H1 (cell line): ENCODE measurements at regions not wholly inside any gene's neighbourhood (a gene's known extent, or its start where the extent isn't known, plus 50 kb on each side); places are given as distances from the start of the nearest gene placed in this dataset.

ENCODE experiments used
- CTCF ChIA-PET: fragments of 300-600 bp; sonication (Branson Sonifier 250); formaldehyde crosslinking; loops from one replicate; lab custom pipeline; 2021; ENCODE audit not compliant: partially characterized antibody; lab: Charles Lee
- POLR2A ChIA-PET: fragments of 300-600 bp; sonication (Branson Sonifier 250); formaldehyde crosslinking; loops from one replicate; lab custom pipeline; 2021; ENCODE audit warnings: inconsistent platforms; ENCODE audit not compliant: partially characterized antibody; lab: Charles Lee
- DNase-seq, 2 experiments: peaks; one replicate each; pipeline versions ENCODE4 v3.0.0 to v3.0.0-alpha.2; 2010 to 2022; ENCODE audit warnings: low spot score in 2 of 2, low read depth in 1 of 2, mixed read lengths in 1 of 2
- FAIRE-seq: peaks from 2 replicates; lab custom pipeline; 2011; peaks lifted over from hg19 to GRCh38; lab: Jason Lieb, UNC
- H2AFZ ChIP-seq: 2 replicates; pipeline ENCODE4 v1.8.1; 2012; ENCODE audit warnings: low read length, inconsistent platforms
- H2AK5ac ChIP-seq: 2 replicates; pipeline ENCODE4 v1.6.1; 2013; ENCODE audit warnings: low read depth, low read length
- H2BK120ac ChIP-seq: replicated peaks from 2 replicates; pipeline ENCODE3; 2013; ENCODE audit warnings: low read depth, low read length, inconsistent platforms
- H2BK12ac ChIP-seq: 2 replicates; pipeline ENCODE4 v1.6.1; 2013; ENCODE audit warnings: low read depth, low read length
- H2BK15ac ChIP-seq: 2 replicates; pipeline ENCODE4 v1.6.1; 2013; ENCODE audit warnings: low read length
- H2BK20ac ChIP-seq: 2 replicates; pipeline ENCODE4 v1.6.1; 2013; ENCODE audit warnings: low read length
- H2BK5ac ChIP-seq: 2 replicates; pipeline ENCODE4 v1.6.1; 2013; ENCODE audit warnings: low read depth, low read length
- H3K14ac ChIP-seq: 2 replicates; pipeline ENCODE4 v1.6.1; 2013; ENCODE audit warnings: inconsistent platforms; ENCODE audit not compliant: insufficient read length
- H3K18ac ChIP-seq: 2 replicates; pipeline ENCODE4 v1.6.1; 2013; ENCODE audit warnings: low read length; ENCODE audit errors: extremely low read depth
- H3K23ac ChIP-seq: 2 replicates; pipeline ENCODE4 v1.6.1; 2013; ENCODE audit warnings: inconsistent platforms; ENCODE audit not compliant: insufficient read length
- H3K23me2 ChIP-seq: 2 replicates; pipeline ENCODE4 v1.6.1; 2013; ENCODE audit warnings: low read depth, low read length
- H3K27ac ChIP-seq: 2 replicates; pipeline ENCODE4 v1.6.1; 2011; ENCODE audit warnings: low read depth, low read length, inconsistent platforms
- H3K27me3 ChIP-seq, 4 experiments: replicated peaks in 1 of 4; 1 replicate in 1 of 4; 2 replicates in 3 of 4; pipeline versions ENCODE4 v1.6.1 to v1.8.1; 2011 to 2013; ENCODE audit warnings: low read length in 3 of 4, mild to moderate bottlenecking in 3 of 4, inconsistent platforms in 2 of 4, mixed read lengths in 2 of 4, moderate library complexity in 1 of 4; ENCODE audit not compliant: control insufficient read depth in 3 of 4, insufficient read depth in 3 of 4; ENCODE audit errors: extremely low read depth in 1 of 4
- H3K36me3 ChIP-seq, 4 experiments: 2 replicates each; pipeline versions ENCODE4 v1.6.1 to v1.8.1; 2011 to 2013; ENCODE audit warnings: mild to moderate bottlenecking in 4 of 4, low read length in 3 of 4, moderate library complexity in 2 of 4, control low read depth in 1 of 4, inconsistent platforms in 1 of 4; ENCODE audit not compliant: insufficient read depth in 4 of 4, control insufficient read depth in 2 of 4
- H3K4ac ChIP-seq: replicated peaks from 2 replicates; pipeline ENCODE3; 2013; ENCODE audit warnings: low read length, low read depth, mixed read lengths, inconsistent platforms; ENCODE audit not compliant: insufficient read length
- H3K4me1 ChIP-seq, 4 experiments: replicated peaks in 1 of 4; 1 replicate in 1 of 4; 2 replicates in 3 of 4; pipeline versions ENCODE4 v1.6.1 to v1.8.1; 2011 to 2013; ENCODE audit warnings: low read length in 3 of 4, inconsistent platforms in 2 of 4, mixed read lengths in 1 of 4; ENCODE audit not compliant: insufficient read depth in 4 of 4, control insufficient read depth in 3 of 4
- H3K4me2 ChIP-seq, 2 experiments: 2 replicates each; pipeline versions ENCODE4 v1.6.1 to v1.8.1; 2011 to 2013; ENCODE audit warnings: low read depth in 2 of 2, low read length in 2 of 2, control low read depth in 1 of 2, inconsistent platforms in 1 of 2, mild to moderate bottlenecking in 1 of 2; ENCODE audit not compliant: insufficient read depth in 1 of 2
- H3K4me3 ChIP-seq, 4 experiments: fragments of 200-600, 300-600 bp in 1 of 4; sonication (generic), shearing (Covaris generic), sonication (Bioruptor Twin) in 1 of 4; 2 replicates each; pipeline versions ENCODE4 v1.5.1 to v1.8.1; 2011 to 2016; ENCODE audit warnings: low read length in 4 of 4, low read depth in 3 of 4, control low read depth in 2 of 4, inconsistent platforms in 2 of 4, mild to moderate bottlenecking in 2 of 4, mixed read lengths in 1 of 4, moderate library complexity in 1 of 4; ENCODE audit not compliant: insufficient read depth in 2 of 4; ENCODE audit errors: extremely low read depth in 1 of 4
- H3K56ac ChIP-seq: replicated peaks from 2 replicates; pipeline ENCODE3; 2013; ENCODE audit warnings: low read depth, mild to moderate bottlenecking, mixed read lengths, low read length, inconsistent platforms; ENCODE audit not compliant: insufficient read length
- H3K79me1 ChIP-seq: 2 replicates; pipeline ENCODE4 v1.6.1; 2013; ENCODE audit warnings: low read depth, low read length, control low read depth
- H3K79me2 ChIP-seq, 2 experiments: 2 replicates each; pipeline versions ENCODE4 v1.6.1 to v1.8.1; 2012 to 2013; ENCODE audit warnings: low read length in 2 of 2, mild to moderate bottlenecking in 2 of 2, inconsistent platforms in 1 of 2; ENCODE audit not compliant: insufficient read depth in 2 of 2, control insufficient read depth in 1 of 2
- H3K9ac ChIP-seq, 4 experiments: replicated peaks in 1 of 4; 1 replicate in 1 of 4; 2 replicates in 3 of 4; pipeline versions ENCODE4 v1.6.1 to v1.8.1; 2011 to 2013; ENCODE audit warnings: low read depth in 3 of 4, low read length in 3 of 4, control low read depth in 2 of 4, mild to moderate bottlenecking in 2 of 4, moderate library complexity in 2 of 4, inconsistent platforms in 1 of 4; ENCODE audit errors: extremely low read depth in 1 of 4
- H3K9me3 ChIP-seq, 2 experiments: 2 replicates each; pipeline versions ENCODE4 v1.6.1 to v1.8.1; 2012 to 2013; ENCODE audit warnings: mild to moderate bottlenecking in 2 of 2, moderate library complexity in 2 of 2, control low read depth in 1 of 2, inconsistent platforms in 1 of 2, low read depth in 1 of 2, low read length in 1 of 2, mixed read lengths in 1 of 2; ENCODE audit not compliant: insufficient read depth in 2 of 2
- H4K20me1 ChIP-seq, 2 experiments: replicated peaks in 1 of 2; 2 replicates each; pipeline versions ENCODE3 to v1.8.1; 2011 to 2013; ENCODE audit warnings: inconsistent platforms in 2 of 2, low read length in 2 of 2, mild to moderate bottlenecking in 1 of 2; ENCODE audit not compliant: insufficient read depth in 2 of 2, control insufficient read depth in 1 of 2
- H4K5ac ChIP-seq: 2 replicates; pipeline ENCODE4 v1.6.1; 2013; ENCODE audit warnings: low read length, low read depth, mixed read lengths, inconsistent platforms; ENCODE audit not compliant: insufficient read length
- H4K8ac ChIP-seq: 2 replicates; pipeline ENCODE4 v1.8.0; 2013; ENCODE audit warnings: mild to moderate bottlenecking, moderate library complexity, low read length, inconsistent platforms; ENCODE audit not compliant: insufficient read depth; ENCODE audit errors: extremely low read depth
- H4K91ac ChIP-seq: replicated peaks from 2 replicates; pipeline ENCODE3; 2013; ENCODE audit warnings: low read length, mixed read lengths, inconsistent platforms; ENCODE audit not compliant: insufficient read length
- ASH2L ChIP-seq: fragments of 200-600, 300-600 bp; sonication (generic); IDR thresholded peaks from one replicate; pipeline ENCODE4 v1.7.1; 2017; ENCODE audit warnings: low read length
- BACH1 ChIP-seq: IDR thresholded peaks from 2 replicates; pipeline ENCODE4 v1.6.1; 2012; ENCODE audit warnings: low read length, improper control_type of control experiment
- BCL11A ChIP-seq, 2 experiments: IDR thresholded peaks; one replicate each; pipeline ENCODE4 v1.6.1; 2011; ENCODE audit warnings: low read depth in 2 of 2, low read length in 2 of 2, mild to moderate bottlenecking in 2 of 2
- CHD2 ChIP-seq: IDR thresholded peaks from 2 replicates; pipeline ENCODE4 v1.6.1; 2012; ENCODE audit warnings: low read length, improper control_type of control experiment
- CTBP2 ChIP-seq: IDR thresholded peaks from 2 replicates; pipeline ENCODE4 v1.7.0; 2011; ENCODE audit warnings: borderline replicate concordance, mild to moderate bottlenecking, moderate library complexity, mixed read lengths, low read length; ENCODE audit not compliant: insufficient read depth, insufficient read length
- E2F6 ChIP-seq: IDR thresholded peaks from 2 replicates; pipeline ENCODE4 v1.6.1; 2012; ENCODE audit warnings: inconsistent platforms
- GABPA ChIP-seq: IDR thresholded peaks from 2 replicates; pipeline ENCODE4 v1.6.1; 2011; ENCODE audit warnings: mild to moderate bottlenecking, low read length, moderate library complexity, borderline replicate concordance; ENCODE audit not compliant: insufficient read depth
- SAP30 ChIP-seq: fragments of 300-600 bp; sonication (generic); IDR thresholded peaks from 2 replicates; pipeline ENCODE4 v1.7.1; 2012; ENCODE audit warnings: low read length, moderate library complexity, mild to moderate bottlenecking, inconsistent platforms; ENCODE audit not compliant: insufficient read depth, insufficient replicate concordance
- YY1 ChIP-seq: IDR thresholded peaks from 2 replicates; pipeline ENCODE4 v1.6.1; 2011; ENCODE audit warnings: low read depth, mild to moderate bottlenecking, low read length
- WGBS, 2 experiments: shearing (Covaris generic) in 1 of 2; methylation state at CpG; one replicate each; pipeline versions ENCODE4 v1.1.6 to v1.1.7; 2013 to 2015; ENCODE audit warnings: low lambda C conversion rate in 2 of 2, mixed read lengths in 2 of 2, inconsistent platforms in 1 of 2, low coverage in 1 of 2, missing lambda C conversion rate in 1 of 2; ENCODE audit not compliant: insufficient replicate concordance in 2 of 2, insufficient coverage in 1 of 2, insufficient read length in 1 of 2; ENCODE audit errors: extremely low coverage in 1 of 2, missing lambda C conversion rate in 1 of 2; 5-methylcytosine and 5-hydroxymethylcytosine counted together

- Histone ChIP-seq H2BK12ac (no peak overlapping the region), H3K23ac (no peak overlapping the region), H3K4ac (peak overlapping the region; percentile 87), H2AK5ac (no peak overlapping the region), H2BK120ac (peak overlapping the region; percentile 30), H3K23me2 (no peaks in the 10 kb centered on the region), H4K5ac (peak overlapping the region; percentile 89), H3K4me2 (peak overlapping the region; percentile 29 to 37), H3K56ac (no peak overlapping the region), H3K14ac (no peak overlapping the region), H2BK20ac (no peak overlapping the region; the same call in 1 of the 2 replicates), H3K27ac (peak overlapping the region; percentile 39; the same call in 1 of the 2 replicates), H3K36me3 (no peaks in the 10 kb centered on the region; a peak in 2 of 8 replicates), H4K8ac (no peak overlapping the region), H3K27me3 (no peaks in the 10 kb centered on the region), H3K18ac (peak overlapping the region; percentile 19; the same call in 1 of the 2 replicates), H3K79me2 (no peaks in the 10 kb centered on the region), H4K91ac (peak overlapping the region; percentile 7), H2BK5ac (peak overlapping the region; percentile 86; the same call in 1 of the 2 replicates), H3K9ac (peak overlapping the region in 1 of 4 experiments; percentile 29; a peak in 3 of 7 replicates), H3K79me1 (no peaks in the 10 kb centered on the region), H3K9me3 (peaks cover 0 to 4% of the 10 kb centered on the region in 2 experiments; a peak in 3 of 4 replicates), H4K20me1 (no peaks in the 10 kb centered on the region), H2AFZ (no peak overlapping the region), H3K4me1 (peaks cover 0 to 14% (median 1%) of the 10 kb centered on the region in 4 experiments; a peak in 3 of 7 replicates), H2BK15ac (no peak overlapping the region), H3K4me3 (peak overlapping the region in 1 of 4 experiments; percentile 29; a peak in 2 of 8 replicates)
- DNase-seq (peak in 1 of 2 experiments; percentile 17), FAIRE-seq (peak; percentile 82)
- 43% methylated on average over 8 of the region's 8 CpGs; no CpG with 5 or more reads in 1 of the 2 experiments for WGBS, 2 experiments
- CTCF ChIA-PET, result interaction anchor here (1.5 kb wide), 1 partner anchor 157 kb away, joined by 3 read pairs; no protein-coding TSS in a partner anchor
- POLR2A ChIA-PET, result interaction anchor here (0.6 to 1.2 kb wide), 2 partner anchors 18 to 372 kb away, joined by 3 read pairs; no protein-coding TSS in a partner anchor
- TF ChIP-seq BCL11A (IDR thresholded peaks at IDR 0.05; ENCODE audit: low read depth in 2 of 2, low read length in 2 of 2) (no peak), CTBP2 (no peak), YY1 (no peak), GABPA (no peak), E2F6 (no peak), SAP30 (no peak), ASH2L (peak; percentile 15), CHD2 (0 out of 2 replicates have a peak, but pooled peaks have one; percentile 21), BACH1 (peak; percentile 99)
Observed at GRCh38 chr4:179465131-179465797, 2023.0 kb upstream of the AGA start.
